H1 (cell line): ENCODE measurements at regions not wholly inside any gene's neighbourhood (a gene's known extent, or its start where the extent isn't known, plus 50 kb on each side); places are given as distances from the start of the nearest gene placed in this dataset.

Experiments used
- EZH2 ChIP-seq: fragments of 200-600 bp; sonication (generic); IDR thresholded peaks from 2 replicates; pipeline ENCODE4 v1.7.1; 2012; ENCODE audit warnings: low read depth, mild to moderate bottlenecking, moderate library complexity, low read length, inconsistent platforms; ENCODE audit not compliant: severe bottlenecking
- TEAD4 ChIP-seq: IDR thresholded peaks from 2 replicates; pipeline ENCODE4 v1.6.1; 2012; ENCODE audit warnings: low read depth, low read length, inconsistent platforms, mixed read lengths
- TF ChIP-seq, protein P1 (sequence below), 3 experiments: IDR thresholded peaks; 1 replicate in 2 of 3; 2 replicates in 1 of 3; pipeline versions ENCODE4 v1.5.1 to v1.6.1; 2011; ENCODE audit warnings: low read length in 3 of 3, mild to moderate bottlenecking in 3 of 3, inconsistent platforms in 2 of 3, low read depth in 1 of 3, moderate library complexity in 1 of 3; ENCODE audit not compliant: insufficient read depth in 1 of 3; ENCODE audit errors: control extremely low read depth in 1 of 3

DNA sequence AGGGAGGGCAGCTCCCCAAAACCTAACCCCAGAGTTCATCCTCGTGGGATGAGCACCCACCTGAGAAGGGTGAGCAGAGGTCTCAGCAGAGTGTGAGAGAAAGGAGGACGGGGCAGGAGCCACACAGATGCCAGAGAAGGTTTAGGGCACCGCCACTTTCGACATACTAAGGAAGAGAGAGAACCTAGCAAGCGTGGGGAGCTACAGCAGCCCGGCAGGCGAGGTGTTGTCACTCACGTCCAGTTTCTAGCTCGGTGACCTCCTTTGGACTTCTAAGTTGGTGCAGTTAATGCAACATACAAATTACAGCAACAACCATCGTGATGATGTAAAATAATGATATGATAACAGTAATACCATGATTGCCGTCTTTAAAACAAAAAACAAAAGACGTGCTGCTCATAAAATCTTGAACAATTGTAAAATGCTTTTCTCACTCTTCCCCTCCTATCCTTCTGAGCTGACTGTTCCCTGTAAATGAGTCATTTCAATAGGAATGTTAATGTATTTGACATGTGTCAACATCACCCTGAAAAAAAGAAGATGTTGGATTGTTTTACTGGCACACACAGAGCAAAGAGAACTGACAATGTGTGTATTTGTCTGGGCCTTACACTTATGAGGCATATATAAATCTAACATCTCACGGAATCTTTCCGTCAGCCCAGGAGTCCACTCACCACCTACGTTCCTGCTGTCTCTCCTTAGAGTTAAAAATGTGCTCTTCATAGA lies 158.2 kb upstream of the MAF start:
- TF ChIP-seq TEAD4 (no peak), EZH2 (no peak)
- TF ChIP-seq, protein P1, sequence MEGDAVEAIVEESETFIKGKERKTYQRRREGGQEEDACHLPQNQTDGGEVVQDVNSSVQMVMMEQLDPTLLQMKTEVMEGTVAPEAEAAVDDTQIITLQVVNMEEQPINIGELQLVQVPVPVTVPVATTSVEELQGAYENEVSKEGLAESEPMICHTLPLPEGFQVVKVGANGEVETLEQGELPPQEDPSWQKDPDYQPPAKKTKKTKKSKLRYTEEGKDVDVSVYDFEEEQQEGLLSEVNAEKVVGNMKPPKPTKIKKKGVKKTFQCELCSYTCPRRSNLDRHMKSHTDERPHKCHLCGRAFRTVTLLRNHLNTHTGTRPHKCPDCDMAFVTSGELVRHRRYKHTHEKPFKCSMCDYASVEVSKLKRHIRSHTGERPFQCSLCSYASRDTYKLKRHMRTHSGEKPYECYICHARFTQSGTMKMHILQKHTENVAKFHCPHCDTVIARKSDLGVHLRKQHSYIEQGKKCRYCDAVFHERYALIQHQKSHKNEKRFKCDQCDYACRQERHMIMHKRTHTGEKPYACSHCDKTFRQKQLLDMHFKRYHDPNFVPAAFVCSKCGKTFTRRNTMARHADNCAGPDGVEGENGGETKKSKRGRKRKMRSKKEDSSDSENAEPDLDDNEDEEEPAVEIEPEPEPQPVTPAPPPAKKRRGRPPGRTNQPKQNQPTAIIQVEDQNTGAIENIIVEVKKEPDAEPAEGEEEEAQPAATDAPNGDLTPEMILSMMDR (IDR thresholded peaks at IDR 0.05; ENCODE audit: control extremely low read depth in 1 of 3, insufficient read depth in 1 of 3, low read depth in 1 of 3, low read length in 3 of 3): no peak
